ENCODE measurements at regions not wholly inside any gene's neighbourhood (a gene's known extent, or its start where the extent isn't known, plus 50 kb on each side); places are given as distances from the start of the nearest gene placed in this dataset.
A peak's percentile ranks its signal among the peaks of the same experiment; 100 is the strongest.

DNA sequence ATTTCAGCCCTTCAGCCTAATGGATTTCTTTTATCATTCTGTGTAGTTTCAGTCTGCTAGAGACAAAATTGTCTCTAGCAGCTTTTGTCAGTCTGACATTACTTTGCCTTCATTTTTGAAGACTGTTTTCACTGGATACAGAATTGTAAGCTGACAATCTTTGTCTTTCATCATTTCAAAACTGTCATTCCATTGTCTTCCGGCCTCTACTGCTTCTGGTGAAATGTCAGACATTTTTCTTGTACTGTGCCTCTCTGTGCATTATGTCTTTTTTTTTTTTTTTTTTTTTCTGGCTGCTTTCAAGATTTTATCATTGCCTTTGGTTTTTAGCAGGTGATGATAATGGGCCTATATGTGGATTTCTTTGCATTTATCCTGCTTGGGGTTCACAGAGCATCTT lies 51.3 kb upstream of the ZNF169 start:
- no peak for DNase-seq (ENCODE audit: low read depth, low spot score)
- CTCF ChIA-PET, result no interaction called here
- TF ChIP-seq, protein P1, sequence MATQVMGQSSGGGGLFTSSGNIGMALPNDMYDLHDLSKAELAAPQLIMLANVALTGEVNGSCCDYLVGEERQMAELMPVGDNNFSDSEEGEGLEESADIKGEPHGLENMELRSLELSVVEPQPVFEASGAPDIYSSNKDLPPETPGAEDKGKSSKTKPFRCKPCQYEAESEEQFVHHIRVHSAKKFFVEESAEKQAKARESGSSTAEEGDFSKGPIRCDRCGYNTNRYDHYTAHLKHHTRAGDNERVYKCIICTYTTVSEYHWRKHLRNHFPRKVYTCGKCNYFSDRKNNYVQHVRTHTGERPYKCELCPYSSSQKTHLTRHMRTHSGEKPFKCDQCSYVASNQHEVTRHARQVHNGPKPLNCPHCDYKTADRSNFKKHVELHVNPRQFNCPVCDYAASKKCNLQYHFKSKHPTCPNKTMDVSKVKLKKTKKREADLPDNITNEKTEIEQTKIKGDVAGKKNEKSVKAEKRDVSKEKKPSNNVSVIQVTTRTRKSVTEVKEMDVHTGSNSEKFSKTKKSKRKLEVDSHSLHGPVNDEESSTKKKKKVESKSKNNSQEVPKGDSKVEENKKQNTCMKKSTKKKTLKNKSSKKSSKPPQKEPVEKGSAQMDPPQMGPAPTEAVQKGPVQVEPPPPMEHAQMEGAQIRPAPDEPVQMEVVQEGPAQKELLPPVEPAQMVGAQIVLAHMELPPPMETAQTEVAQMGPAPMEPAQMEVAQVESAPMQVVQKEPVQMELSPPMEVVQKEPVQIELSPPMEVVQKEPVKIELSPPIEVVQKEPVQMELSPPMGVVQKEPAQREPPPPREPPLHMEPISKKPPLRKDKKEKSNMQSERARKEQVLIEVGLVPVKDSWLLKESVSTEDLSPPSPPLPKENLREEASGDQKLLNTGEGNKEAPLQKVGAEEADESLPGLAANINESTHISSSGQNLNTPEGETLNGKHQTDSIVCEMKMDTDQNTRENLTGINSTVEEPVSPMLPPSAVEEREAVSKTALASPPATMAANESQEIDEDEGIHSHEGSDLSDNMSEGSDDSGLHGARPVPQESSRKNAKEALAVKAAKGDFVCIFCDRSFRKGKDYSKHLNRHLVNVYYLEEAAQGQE (IDR thresholded peaks at IDR 0.05; ENCODE audit: insufficient read depth in 1 of 2, low read depth in 2 of 2, low read length in 1 of 2), result no peak
- TF ChIP-seq POLR2AphosphoS5 (IDR thresholded peaks at IDR 0.05; ENCODE audit: low read depth, low read length), result no peak
- no peak for TF ChIP-seq TCF7L2 (IDR thresholded peaks at IDR 0.05; ENCODE audit: low read depth, low read length)
- TF ChIP-seq, protein P2, sequence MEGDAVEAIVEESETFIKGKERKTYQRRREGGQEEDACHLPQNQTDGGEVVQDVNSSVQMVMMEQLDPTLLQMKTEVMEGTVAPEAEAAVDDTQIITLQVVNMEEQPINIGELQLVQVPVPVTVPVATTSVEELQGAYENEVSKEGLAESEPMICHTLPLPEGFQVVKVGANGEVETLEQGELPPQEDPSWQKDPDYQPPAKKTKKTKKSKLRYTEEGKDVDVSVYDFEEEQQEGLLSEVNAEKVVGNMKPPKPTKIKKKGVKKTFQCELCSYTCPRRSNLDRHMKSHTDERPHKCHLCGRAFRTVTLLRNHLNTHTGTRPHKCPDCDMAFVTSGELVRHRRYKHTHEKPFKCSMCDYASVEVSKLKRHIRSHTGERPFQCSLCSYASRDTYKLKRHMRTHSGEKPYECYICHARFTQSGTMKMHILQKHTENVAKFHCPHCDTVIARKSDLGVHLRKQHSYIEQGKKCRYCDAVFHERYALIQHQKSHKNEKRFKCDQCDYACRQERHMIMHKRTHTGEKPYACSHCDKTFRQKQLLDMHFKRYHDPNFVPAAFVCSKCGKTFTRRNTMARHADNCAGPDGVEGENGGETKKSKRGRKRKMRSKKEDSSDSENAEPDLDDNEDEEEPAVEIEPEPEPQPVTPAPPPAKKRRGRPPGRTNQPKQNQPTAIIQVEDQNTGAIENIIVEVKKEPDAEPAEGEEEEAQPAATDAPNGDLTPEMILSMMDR (IDR thresholded peaks at IDR 0.05), result no peak
- no peak for TF ChIP-seq SIN3A (IDR thresholded peaks at IDR 0.05; ENCODE audit: borderline replicate concordance, insufficient read depth, low read depth, low read length)
- BruUV-seq (replicated peaks), result no TSS peak
- H3K27ac ChIP-seq (ENCODE audit: low read length), result no peak overlapping the region
- ATAC-seq, result no peak
- H3K9me3 ChIP-seq (ENCODE audit: control insufficient read depth, insufficient read depth, low read depth, low read length), result no peaks in the 10 kb centered on the region
- H3K4me1 ChIP-seq (ENCODE audit: control insufficient read depth, insufficient read depth, low read length), result no peaks in the 10 kb centered on the region
- H3K4me3 ChIP-seq (ENCODE audit: low read depth in 2 of 2, low read length in 2 of 2), result no peak overlapping the region
- intact Hi-C loops (cut with micrococcal nuclease; ENCODE audit: unreplicated experiment) (no loop called here), in situ Hi-C loops (cut with HindIII; ENCODE audit: low pct_unique_long_range_greater_than_20kb, low sequenced_read_pairs) (no loop called here)
- no peaks in the 10 kb centered on the region for H3K36me3 ChIP-seq (ENCODE audit: control insufficient read depth, insufficient read depth, low read length)
- POLR2A ChIA-PET, result no interaction called here
- H3K27me3 ChIP-seq (ENCODE audit: control insufficient read depth, insufficient read depth, low read length), result no peaks in the 10 kb centered on the region

Small RNA genes in the stretch of these regions (microRNA-seq; reads per million reads assigned to microRNA genes)
- 158 reads per million, percentile 60 among the genes with 10 or more reads in this experiment for gene MIRLET7A1 (ENCODE audit: unreplicated experiment)
- 1,990 reads per million, percentile 87 among the genes with 10 or more reads in this experiment for gene MIRLET7D (ENCODE audit: unreplicated experiment)
- 118 reads per million, percentile 57 among the genes with 10 or more reads in this experiment for gene MIRLET7F1 (ENCODE audit: unreplicated experiment)
